HG02852 (cell line): ENCODE measurements at regions not wholly inside any gene's neighbourhood (a gene's known extent, or its start where the extent isn't known, plus 50 kb on each side); places are given as distances from the start of the nearest gene placed in this dataset.
"Not testable (repeated sequence)": the region's sequence is repeated elsewhere in the genome, so short reads cannot be mapped to it uniquely, and the experiment has no call there.

Source experiments
- ATAC-seq: cut with Tn5 transposase; IDR thresholded peaks from one replicate; pipeline ENCODE4 v1.9.1; 2021; ENCODE audit warnings: mild to moderate bottlenecking, moderate library complexity; ENCODE audit not compliant: unreplicated experiment

DNA sequence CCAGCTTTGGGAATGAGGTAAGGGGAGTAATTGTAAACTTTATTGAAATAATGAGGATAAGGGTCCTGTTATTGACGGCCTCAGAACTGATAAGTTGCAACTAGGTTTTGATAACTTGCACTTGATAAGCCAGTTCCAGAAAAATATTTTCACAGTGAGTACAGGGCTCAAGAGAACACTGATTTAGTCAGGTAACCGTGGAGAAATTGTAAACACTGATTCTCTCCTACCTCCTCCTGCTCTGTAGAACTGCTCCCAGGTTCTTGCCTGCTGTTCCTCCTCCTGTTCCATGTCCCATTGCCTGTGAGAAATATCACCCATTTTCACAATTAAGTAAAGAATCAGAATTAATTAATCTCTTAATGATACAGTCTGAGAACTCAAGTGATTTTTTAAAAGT lies 55.0 kb upstream of the CXXC4 start:
- no peak for ATAC-seq

- ATAC-seq = no peak
Observed at GRCh38 chr4:104559502-104559901, 64.8 kb upstream of the CXXC4 start.

GRCh38 chr4:104571341-104571740 lies 76.6 kb upstream of the CXXC4 start:
- no peak for ATAC-seq

DNA sequence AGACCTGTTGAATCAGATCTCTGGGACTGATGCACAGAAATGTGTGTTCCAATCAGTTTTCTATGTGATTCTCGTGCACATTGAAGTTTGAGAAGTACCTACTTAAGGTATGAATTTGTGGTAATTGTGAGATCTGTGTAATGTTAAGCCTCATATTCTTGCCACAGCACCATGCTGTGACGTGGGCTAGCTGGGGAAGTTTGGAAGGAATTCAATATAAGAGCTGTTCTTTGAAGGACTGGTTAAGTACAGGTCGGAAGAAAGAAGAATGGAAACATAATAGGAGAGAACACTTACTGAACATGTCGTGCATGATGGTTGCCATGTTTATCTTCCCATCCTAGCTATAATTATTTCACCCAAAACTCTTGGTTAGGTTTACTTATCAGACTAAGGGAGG lies 79.7 kb upstream of the CXXC4 start:
- no peak for ATAC-seq

GRCh38 chr4:104575278-104575677 lies 80.6 kb upstream of the CXXC4 start:
- no peak for ATAC-seq

- ATAC-seq = no peak
Observed at GRCh38 chr4:104577405-104577804, 82.7 kb upstream of the CXXC4 start.

- ATAC-seq = not testable (repeated sequence)
Observed at GRCh38 chr4:104581476-104581875, 86.8 kb upstream of the CXXC4 start.

DNA sequence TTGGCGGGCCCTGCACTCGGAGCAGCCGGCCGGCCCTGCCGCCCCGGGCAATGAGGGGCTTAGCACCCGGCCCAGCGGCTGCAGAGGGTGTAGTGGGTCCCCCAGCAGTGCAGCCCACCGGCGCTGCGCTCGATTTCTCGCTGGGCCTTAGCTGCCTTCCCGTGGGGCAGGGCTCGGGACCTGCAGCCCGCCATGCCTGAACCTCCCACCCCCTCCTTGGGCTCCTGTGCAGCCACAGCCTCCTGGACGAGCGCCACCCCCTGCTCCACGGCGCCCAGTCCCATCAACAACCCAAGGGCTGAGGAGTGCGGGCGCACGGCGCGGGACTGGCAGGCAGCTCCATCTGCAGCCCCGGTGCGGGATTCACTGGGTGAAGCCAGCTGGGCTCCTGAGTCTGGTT lies 87.4 kb upstream of the CXXC4 start:
- not testable (repeated sequence) for ATAC-seq

DNA sequence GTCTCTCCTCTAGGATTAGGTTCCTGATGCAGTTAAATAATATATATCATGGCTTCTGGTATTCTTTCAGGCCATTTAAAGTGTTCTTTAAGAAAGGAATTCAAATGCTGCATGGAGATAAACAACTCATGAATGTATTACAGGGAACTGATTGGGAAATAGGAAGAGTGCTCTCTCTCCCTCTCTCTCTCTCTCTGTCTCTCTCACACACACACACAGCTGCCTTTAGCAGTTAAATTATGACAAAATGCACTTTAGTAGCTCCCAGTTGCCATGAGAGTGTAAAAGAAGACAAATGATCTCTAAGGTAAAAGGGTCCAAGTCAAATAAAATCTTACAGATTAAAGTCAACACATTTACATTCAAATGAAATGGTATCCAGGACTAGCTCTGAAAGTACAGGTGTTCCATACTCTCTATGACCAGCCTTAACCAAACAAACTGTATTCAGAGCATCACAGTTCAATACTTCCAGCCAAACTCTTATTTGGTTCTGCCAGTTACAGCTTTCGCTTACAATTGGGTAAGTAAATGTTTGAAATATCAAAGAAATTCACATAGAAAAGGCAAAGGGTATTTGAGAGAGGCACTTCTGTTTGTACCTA lies 94.7 kb upstream of the CXXC4 start:
- ATAC-seq = no peak

DNA sequence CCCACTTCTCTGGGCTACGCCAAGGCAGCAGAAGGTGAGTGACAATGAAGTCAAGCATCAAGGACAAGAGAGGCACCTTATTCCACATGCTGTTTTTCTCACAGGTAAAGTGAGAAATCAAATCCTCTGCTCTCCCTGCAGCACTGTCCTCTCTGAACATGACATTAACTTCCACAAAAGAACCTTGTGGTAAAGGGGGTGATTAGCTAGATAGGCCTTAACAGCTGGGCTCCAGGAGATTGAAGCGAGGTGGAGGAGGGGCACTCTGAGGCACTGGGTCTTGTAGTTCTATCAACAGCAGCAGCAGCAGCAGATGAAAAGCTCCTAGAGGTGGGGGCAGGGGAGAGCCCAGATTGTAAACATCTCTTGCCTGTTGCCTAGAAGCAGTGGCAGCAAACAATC lies 96.8 kb upstream of the CXXC4 start:
- ATAC-seq = no peak

DNA sequence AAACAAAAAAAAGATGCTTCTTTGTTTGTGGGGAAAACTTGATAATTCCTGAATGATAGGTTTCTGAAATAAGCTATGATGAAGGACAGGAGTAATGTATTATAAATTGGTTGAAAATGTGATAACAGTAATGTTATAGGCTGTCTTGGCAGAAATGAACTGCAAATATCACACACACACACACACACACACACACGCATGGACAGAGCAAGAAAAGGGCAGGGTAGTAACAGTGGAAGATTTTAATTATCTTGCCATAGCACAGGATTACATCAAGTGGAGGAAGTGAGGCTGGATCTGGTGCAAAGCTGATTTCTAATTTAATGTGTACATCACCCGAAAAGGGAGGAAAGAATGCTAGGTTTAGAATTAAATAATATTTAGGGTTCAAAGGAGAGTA lies 97.5 kb upstream of the CXXC4 start:
- no peak for ATAC-seq

GRCh38 chr4:104593019-104593418 lies 98.3 kb upstream of the CXXC4 start:
- ATAC-seq = no peak

- no peak for ATAC-seq
Observed at GRCh38 chr4:104596189-104596588, 101.5 kb upstream of the CXXC4 start.

- no peak for ATAC-seq
Observed at GRCh38 chr4:104615496-104615895, 120.8 kb upstream of the CXXC4 start.

- ATAC-seq = no peak
Observed at GRCh38 chr4:104615926-104616325, 121.2 kb upstream of the CXXC4 start.

DNA sequence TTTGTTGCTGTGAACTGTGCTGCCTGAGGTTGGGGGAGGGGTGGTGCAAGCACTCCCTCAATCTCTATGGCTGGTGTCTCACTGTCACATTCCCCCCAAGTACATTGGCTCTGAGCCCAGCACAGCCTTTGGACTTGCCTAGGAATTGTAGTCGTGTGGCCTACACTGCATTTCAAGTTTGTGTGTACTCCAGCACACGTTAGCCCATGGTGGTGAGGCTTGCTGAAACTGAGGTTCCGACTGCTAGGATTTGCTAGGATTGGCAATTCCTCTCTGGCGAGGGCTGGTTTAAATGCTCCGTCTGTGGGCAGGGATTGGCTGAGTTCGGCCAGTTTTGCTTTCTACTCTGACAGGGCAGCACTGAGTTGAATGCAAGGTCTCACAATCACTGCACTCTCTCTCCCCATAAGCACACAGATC lies 121.7 kb upstream of the CXXC4 start:
- no peak for ATAC-seq

- no peak for ATAC-seq
Observed at GRCh38 chr4:104625706-104626105, 131.0 kb upstream of the CXXC4 start.

GRCh38 chr4:104629601-104630000 lies 134.9 kb upstream of the CXXC4 start:
- ATAC-seq = no peak

DNA sequence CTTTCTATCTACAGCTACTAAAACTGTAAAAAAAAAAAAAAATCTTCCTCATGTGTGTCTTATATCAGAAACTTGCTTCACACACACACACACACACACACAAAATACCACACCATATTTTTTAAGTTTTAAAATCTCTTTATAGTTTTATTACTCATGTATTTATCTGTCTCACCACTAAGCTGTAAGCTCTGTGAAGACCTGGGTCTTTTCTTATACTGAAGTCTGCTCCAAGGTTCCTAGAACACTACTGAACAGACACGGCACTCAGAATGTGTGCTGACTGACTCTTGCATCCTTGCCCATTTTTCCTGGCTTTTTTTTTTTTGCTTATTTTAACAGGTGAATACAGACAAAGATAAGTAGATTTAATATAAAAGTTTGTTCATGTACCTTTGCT lies 135.6 kb upstream of the CXXC4 start:
- no peak for ATAC-seq

DNA sequence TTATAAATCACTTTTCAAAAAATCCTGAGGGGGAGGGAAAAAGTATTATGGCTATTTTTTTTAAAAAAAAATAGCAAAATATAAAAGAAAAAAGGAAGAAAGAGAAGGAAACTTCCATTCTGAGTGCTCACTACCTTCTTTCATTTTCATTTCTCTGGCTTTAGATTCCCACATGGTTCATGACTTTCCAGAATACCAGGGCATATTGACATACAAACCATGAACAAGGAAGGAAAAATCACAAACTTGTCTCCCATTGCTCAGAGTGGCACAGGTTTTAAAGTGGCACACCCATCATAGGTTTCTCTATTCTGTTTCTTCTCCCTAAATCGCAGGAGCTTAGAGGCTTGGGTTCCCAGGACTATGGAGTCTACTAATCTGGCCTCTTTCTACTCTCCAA lies 136.3 kb upstream of the CXXC4 start:
- no peak for ATAC-seq

GRCh38 chr4:104641418-104641817 lies 146.7 kb upstream of the CXXC4 start:
- no peak for ATAC-seq

DNA sequence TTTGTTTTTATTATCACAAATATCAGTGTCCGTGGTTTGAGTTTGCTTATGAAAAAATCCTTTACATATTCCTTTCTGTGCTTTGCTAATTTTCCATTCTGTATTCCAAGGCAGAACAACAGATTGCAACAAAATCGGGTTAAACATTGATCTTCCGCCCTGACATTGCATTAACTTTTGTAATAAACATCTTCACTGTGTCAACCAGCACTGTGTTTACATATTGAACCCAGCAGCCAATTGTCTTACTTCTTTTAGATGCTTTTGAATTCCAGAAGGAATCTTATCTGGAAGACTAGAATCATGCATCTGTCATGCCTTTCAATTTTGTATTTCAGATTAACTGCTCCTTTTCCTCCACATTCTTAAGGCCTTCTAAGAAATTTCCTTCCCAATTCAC lies 147.8 kb upstream of the CXXC4 start:
- no peak for ATAC-seq

DNA sequence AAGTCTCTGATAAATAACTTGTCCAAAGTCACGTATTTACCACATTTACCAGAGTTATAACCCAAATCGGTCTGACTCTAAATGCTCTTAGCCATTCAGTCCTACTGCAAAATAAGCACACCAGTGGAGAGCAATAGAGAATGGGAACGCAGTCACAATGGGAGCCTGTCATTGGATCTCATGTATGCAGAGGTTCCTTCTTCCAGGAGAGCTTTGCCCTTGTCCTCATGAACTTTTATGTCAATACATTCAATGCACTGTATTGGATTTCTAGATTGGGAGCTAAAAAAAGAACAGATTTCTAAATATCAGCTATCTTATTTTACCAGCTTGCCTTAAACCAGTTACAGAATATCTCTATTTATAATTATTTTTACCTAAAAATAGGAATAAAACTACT lies 149.1 kb upstream of the CXXC4 start:
- no peak for ATAC-seq

DNA sequence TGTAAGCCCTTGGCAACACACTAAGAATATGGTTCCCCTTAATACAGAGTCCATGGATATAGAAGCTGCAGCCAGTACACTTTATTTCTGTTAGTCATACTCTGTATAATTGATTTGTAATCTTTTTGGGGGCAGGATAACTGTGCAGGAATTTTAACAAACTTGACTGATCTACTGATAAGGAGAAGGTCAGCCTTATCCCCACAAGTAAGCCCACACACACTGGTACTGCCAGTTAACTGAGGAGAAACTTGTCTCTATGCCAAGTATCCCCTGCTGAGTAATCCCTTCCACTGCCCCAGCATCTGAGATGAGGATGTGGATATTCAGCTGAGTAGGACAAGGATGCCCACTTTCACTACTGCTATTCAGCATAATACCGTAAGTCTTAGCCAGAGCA lies 154.9 kb upstream of the CXXC4 start:
- ATAC-seq = no peak
